Epithelial cell of proximal tubule (primary cell): ENCODE measurements at regions not wholly inside any gene's neighbourhood (a gene's known extent, or its start where the extent isn't known, plus 50 kb on each side); places are given as distances from the start of the nearest gene placed in this dataset.

Experiments
- DNase-seq: peaks from one replicate; pipeline ENCODE4 v3.0.0-alpha.2; 2011; ENCODE audit warnings: low read depth
- H3K4me3 ChIP-seq: 2 replicates; pipeline ENCODE4 v1.5.1; 2011; ENCODE audit warnings: low read depth, mild to moderate bottlenecking, low read length
- CTCF ChIP-seq: conservative IDR thresholded peaks from 2 replicates; pipeline ENCODE4 v1.5.1; 2012; ENCODE audit warnings: low read depth, mild to moderate bottlenecking, low read length

GRCh38 chr10:59585046-59585700 lies 124.5 kb downstream of the SLC16A9 start:
- no peak for TF ChIP-seq CTCF
- H3K4me3 ChIP-seq = no peak overlapping the region
- DNase-seq = no peak

GRCh38 chr10:59582780-59583179 lies 126.9 kb downstream of the SLC16A9 start:
- no peak for DNase-seq
- no peak overlapping the region for H3K4me3 ChIP-seq
- no peak for TF ChIP-seq CTCF

GRCh38 chr10:59582058-59582457 lies 127.6 kb downstream of the SLC16A9 start:
- no peak for TF ChIP-seq CTCF
- H3K4me3 ChIP-seq = no peak overlapping the region
- no peak for DNase-seq

GRCh38 chr10:59580026-59580863 lies 129.4 kb downstream of the SLC16A9 start:
- DNase-seq = peak; percentile 12
- no peak overlapping the region for H3K4me3 ChIP-seq
- peak; percentile 67 for TF ChIP-seq CTCF

GRCh38 chr10:59578741-59579140 lies 130.9 kb downstream of the SLC16A9 start:
- no peak for DNase-seq
- H3K4me3 ChIP-seq = no peak overlapping the region
- no peak for TF ChIP-seq CTCF

GRCh38 chr10:59577984-59578383 lies 131.7 kb downstream of the SLC16A9 start:
- H3K4me3 ChIP-seq = no peak overlapping the region
- no peak for TF ChIP-seq CTCF
- DNase-seq = no peak
